ENCODE measurements at regions not wholly inside any gene's neighbourhood (a gene's known extent, or its start where the extent isn't known, plus 50 kb on each side); places are given as distances from the start of the nearest gene placed in this dataset.

DNA sequence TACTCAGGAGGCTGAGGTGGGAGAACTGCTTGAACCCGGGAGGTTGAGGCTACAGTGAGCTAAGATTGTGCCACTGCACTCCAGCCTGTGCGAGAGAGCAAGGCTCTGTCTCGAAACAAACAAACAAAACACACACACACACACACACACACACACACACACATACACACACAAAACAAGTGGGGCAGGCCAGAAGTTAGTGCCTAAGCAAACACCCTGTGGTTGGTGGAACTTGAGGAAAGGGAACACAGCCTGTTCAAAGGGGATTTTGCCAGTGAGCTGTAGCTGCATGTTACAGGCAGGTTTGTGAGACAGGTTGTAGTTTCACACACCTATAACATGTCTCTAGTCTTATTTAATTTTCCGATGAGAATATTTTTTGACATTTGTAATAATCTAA is 175.3 kb upstream of the CLEC14A start:
- H3K27me3 ChIP-seq (ENCODE audit: low read depth, low read length), result no peaks in the 10 kb centered on the region
- no peaks in the 10 kb centered on the region for H3K9me3 ChIP-seq (ENCODE audit: control insufficient read depth in 1 of 2, low read length in 2 of 2)
- no peak overlapping the region for H3K27ac ChIP-seq (ENCODE audit: low read length)
- H3K4me3 ChIP-seq (ENCODE audit: low read depth in 1 of 2, low read length in 2 of 2), result no peak overlapping the region
- H3K36me3 ChIP-seq (ENCODE audit: control insufficient read depth in 1 of 2, insufficient read depth in 2 of 2, low read length in 2 of 2), result no peaks in the 10 kb centered on the region
- H3K4me1 ChIP-seq (ENCODE audit: control insufficient read depth in 1 of 2, insufficient read depth in 2 of 2, low read length in 2 of 2), result no peaks in the 10 kb centered on the region

- no peaks in the 10 kb centered on the region for H3K4me1 ChIP-seq (ENCODE audit: control insufficient read depth in 1 of 2, insufficient read depth in 2 of 2, low read length in 2 of 2)
- H3K9me3 ChIP-seq (ENCODE audit: control insufficient read depth in 1 of 2, low read length in 2 of 2), result no peaks in the 10 kb centered on the region
- no peak overlapping the region for H3K4me3 ChIP-seq (ENCODE audit: low read depth in 1 of 2, low read length in 2 of 2)
- no peaks in the 10 kb centered on the region for H3K27me3 ChIP-seq (ENCODE audit: low read depth, low read length)
- H3K27ac ChIP-seq (ENCODE audit: low read length), result no peak overlapping the region
- H3K36me3 ChIP-seq (ENCODE audit: control insufficient read depth in 1 of 2, insufficient read depth in 2 of 2, low read length in 2 of 2), result no peaks in the 10 kb centered on the region
These were observed 174.6 kb upstream of the CLEC14A start for GRCh38 chr14:38430522-38430921.

- H3K27ac ChIP-seq (ENCODE audit: low read length), result no peak overlapping the region
- no peak overlapping the region for H3K4me3 ChIP-seq (ENCODE audit: low read depth in 1 of 2, low read length in 2 of 2)
- peaks cover 6% of the 10 kb centered on the region in 2 donors for H3K9me3 ChIP-seq (ENCODE audit: control insufficient read depth in 1 of 2, low read length in 2 of 2)
- H3K4me1 ChIP-seq (ENCODE audit: control insufficient read depth in 1 of 2, insufficient read depth in 2 of 2, low read length in 2 of 2), result no peaks in the 10 kb centered on the region
- H3K27me3 ChIP-seq (ENCODE audit: low read depth, low read length), result no peaks in the 10 kb centered on the region
- no peaks in the 10 kb centered on the region for H3K36me3 ChIP-seq (ENCODE audit: control insufficient read depth in 1 of 2, insufficient read depth in 2 of 2, low read length in 2 of 2)
These were observed 169.6 kb upstream of the CLEC14A start for GRCh38 chr14:38425324-38425976.

GRCh38 chr14:38420048-38420447 is 164.2 kb upstream of the CLEC14A start:
- Histone ChIP-seq H3K27ac (ENCODE audit: low read length) (no peak overlapping the region), H3K4me1 (ENCODE audit: control insufficient read depth in 1 of 2, insufficient read depth in 2 of 2, low read length in 2 of 2) (no peaks in the 10 kb centered on the region), H3K36me3 (ENCODE audit: control insufficient read depth in 1 of 2, insufficient read depth in 2 of 2, low read length in 2 of 2) (no peaks in the 10 kb centered on the region), H3K4me3 (ENCODE audit: low read depth in 1 of 2, low read length in 2 of 2) (no peak overlapping the region), H3K9me3 (ENCODE audit: control insufficient read depth in 1 of 2, low read length in 2 of 2) (peaks cover 3 to 6% of the 10 kb centered on the region in 2 donors), H3K27me3 (ENCODE audit: low read depth, low read length) (no peaks in the 10 kb centered on the region)

- peaks cover 0 to 6% of the 10 kb centered on the region in 2 donors for H3K9me3 ChIP-seq (ENCODE audit: control insufficient read depth in 1 of 2, low read length in 2 of 2)
- H3K4me1 ChIP-seq (ENCODE audit: control insufficient read depth in 1 of 2, insufficient read depth in 2 of 2, low read length in 2 of 2), result no peaks in the 10 kb centered on the region
- no peaks in the 10 kb centered on the region for H3K27me3 ChIP-seq (ENCODE audit: low read depth, low read length)
- H3K36me3 ChIP-seq (ENCODE audit: control insufficient read depth in 1 of 2, insufficient read depth in 2 of 2, low read length in 2 of 2), result no peaks in the 10 kb centered on the region
- H3K27ac ChIP-seq (ENCODE audit: low read length), result no peak overlapping the region
- no peak overlapping the region for H3K4me3 ChIP-seq (ENCODE audit: low read depth in 1 of 2, low read length in 2 of 2)
These were observed 163.7 kb upstream of the CLEC14A start for GRCh38 chr14:38419579-38419978.

GRCh38 chr14:38412654-38413053 is 156.8 kb upstream of the CLEC14A start:
- no peaks in the 10 kb centered on the region for H3K27me3 ChIP-seq (ENCODE audit: low read depth, low read length)
- no peaks in the 10 kb centered on the region for H3K36me3 ChIP-seq (ENCODE audit: control insufficient read depth in 1 of 2, insufficient read depth in 2 of 2, low read length in 2 of 2)
- no peaks in the 10 kb centered on the region for H3K9me3 ChIP-seq (ENCODE audit: control insufficient read depth in 1 of 2, low read length in 2 of 2)
- H3K4me1 ChIP-seq (ENCODE audit: control insufficient read depth in 1 of 2, insufficient read depth in 2 of 2, low read length in 2 of 2), result no peaks in the 10 kb centered on the region
- no peak overlapping the region for H3K27ac ChIP-seq (ENCODE audit: low read length)
- H3K4me3 ChIP-seq (ENCODE audit: low read depth in 1 of 2, low read length in 2 of 2), result no peak overlapping the region

DNA sequence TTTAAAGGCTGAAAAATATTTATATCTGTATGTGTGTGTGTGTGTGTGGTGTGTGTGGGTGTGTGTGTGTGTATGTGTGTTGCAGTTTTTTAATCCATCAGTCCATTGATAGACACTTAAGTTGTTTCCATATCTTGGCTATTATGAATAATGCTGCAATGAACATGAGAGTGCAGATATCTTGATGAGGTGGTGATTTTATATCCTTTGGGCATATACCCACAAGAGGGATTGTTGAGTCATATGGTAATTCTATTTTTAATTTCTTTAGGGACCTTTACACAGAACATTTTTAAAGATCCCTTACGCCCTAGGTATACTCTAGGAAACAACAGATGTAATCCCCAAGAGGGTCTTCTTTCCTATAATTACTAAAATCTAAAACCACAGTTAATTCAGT is 154.5 kb upstream of the CLEC14A start:
- Histone ChIP-seq H3K27me3 (ENCODE audit: low read depth, low read length) (no peaks in the 10 kb centered on the region), H3K4me3 (ENCODE audit: low read depth in 1 of 2, low read length in 2 of 2) (no peak overlapping the region), H3K36me3 (ENCODE audit: control insufficient read depth in 1 of 2, insufficient read depth in 2 of 2, low read length in 2 of 2) (no peaks in the 10 kb centered on the region), H3K4me1 (ENCODE audit: control insufficient read depth in 1 of 2, insufficient read depth in 2 of 2, low read length in 2 of 2) (no peaks in the 10 kb centered on the region), H3K9me3 (ENCODE audit: control insufficient read depth in 1 of 2, low read length in 2 of 2) (no peaks in the 10 kb centered on the region), H3K27ac (ENCODE audit: low read length) (no peak overlapping the region)

GRCh38 chr14:38409071-38409705 is 153.3 kb upstream of the CLEC14A start:
- Histone ChIP-seq H3K27me3 (ENCODE audit: low read depth, low read length) (no peaks in the 10 kb centered on the region), H3K27ac (ENCODE audit: low read length) (no peak overlapping the region), H3K9me3 (ENCODE audit: control insufficient read depth in 1 of 2, low read length in 2 of 2) (no peaks in the 10 kb centered on the region), H3K4me1 (ENCODE audit: control insufficient read depth in 1 of 2, insufficient read depth in 2 of 2, low read length in 2 of 2) (no peaks in the 10 kb centered on the region), H3K36me3 (ENCODE audit: control insufficient read depth in 1 of 2, insufficient read depth in 2 of 2, low read length in 2 of 2) (no peaks in the 10 kb centered on the region), H3K4me3 (ENCODE audit: low read depth in 1 of 2, low read length in 2 of 2) (no peak overlapping the region)

- H3K27me3 ChIP-seq (ENCODE audit: low read depth, low read length), result no peaks in the 10 kb centered on the region
- no peak overlapping the region for H3K4me3 ChIP-seq (ENCODE audit: low read depth in 1 of 2, low read length in 2 of 2)
- H3K27ac ChIP-seq (ENCODE audit: low read length), result no peak overlapping the region
- no peaks in the 10 kb centered on the region for H3K36me3 ChIP-seq (ENCODE audit: control insufficient read depth in 1 of 2, insufficient read depth in 2 of 2, low read length in 2 of 2)
- H3K9me3 ChIP-seq (ENCODE audit: control insufficient read depth in 1 of 2, low read length in 2 of 2), result no peaks in the 10 kb centered on the region
- no peaks in the 10 kb centered on the region for H3K4me1 ChIP-seq (ENCODE audit: control insufficient read depth in 1 of 2, insufficient read depth in 2 of 2, low read length in 2 of 2)
These were observed 150.2 kb upstream of the CLEC14A start for GRCh38 chr14:38405851-38406635.

DNA sequence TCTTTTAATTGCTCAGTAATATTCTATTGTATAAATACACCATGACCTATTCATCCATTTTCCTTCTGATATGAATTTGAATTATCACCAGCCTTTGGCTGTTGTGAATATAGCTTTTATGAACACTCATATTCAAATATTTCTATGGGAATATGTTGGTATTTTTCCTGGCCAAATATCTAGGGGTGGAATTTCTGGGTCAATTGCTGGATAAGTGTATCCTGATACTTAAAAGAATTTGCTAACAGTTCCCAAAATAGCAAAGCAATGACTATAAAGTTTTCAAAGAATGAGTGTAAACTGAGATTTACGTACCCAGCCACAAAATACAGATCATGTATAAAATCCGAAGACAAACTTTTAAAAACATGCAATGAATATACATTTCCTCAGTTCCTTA is 148.7 kb upstream of the CLEC14A start:
- H3K4me3 ChIP-seq (ENCODE audit: low read depth in 1 of 2, low read length in 2 of 2), result no peak overlapping the region
- H3K27ac ChIP-seq (ENCODE audit: low read length), result no peak overlapping the region
- H3K9me3 ChIP-seq (ENCODE audit: control insufficient read depth in 1 of 2, low read length in 2 of 2), result no peaks in the 10 kb centered on the region
- H3K4me1 ChIP-seq (ENCODE audit: control insufficient read depth in 1 of 2, insufficient read depth in 2 of 2, low read length in 2 of 2), result no peaks in the 10 kb centered on the region
- H3K36me3 ChIP-seq (ENCODE audit: control insufficient read depth in 1 of 2, insufficient read depth in 2 of 2, low read length in 2 of 2), result no peaks in the 10 kb centered on the region
- H3K27me3 ChIP-seq (ENCODE audit: low read depth, low read length), result no peaks in the 10 kb centered on the region

DNA sequence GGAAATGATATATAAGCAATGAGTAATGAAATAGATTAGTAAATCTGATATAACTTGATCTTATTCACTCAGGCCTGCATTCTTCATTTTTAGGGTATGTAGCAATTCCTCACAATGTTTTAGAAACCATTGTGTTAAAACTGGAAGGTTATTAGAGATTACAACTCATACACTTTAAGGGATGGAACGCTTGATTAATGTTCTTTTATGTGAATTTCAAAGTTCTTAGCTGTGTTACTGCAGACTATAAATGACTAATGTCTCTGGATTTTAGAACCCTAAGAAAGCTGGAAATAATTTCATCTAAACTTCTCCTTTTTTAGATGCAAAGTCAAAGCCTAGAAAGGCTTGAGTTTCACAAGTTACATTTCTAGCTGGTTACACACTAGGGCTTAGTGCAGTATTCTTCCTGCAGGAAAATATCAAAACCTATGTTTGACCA is 148.2 kb upstream of the CLEC14A start:
- H3K36me3 ChIP-seq (ENCODE audit: control insufficient read depth in 1 of 2, insufficient read depth in 2 of 2, low read length in 2 of 2), result no peaks in the 10 kb centered on the region
- no peak overlapping the region for H3K27ac ChIP-seq (ENCODE audit: low read length)
- H3K4me3 ChIP-seq (ENCODE audit: low read depth in 1 of 2, low read length in 2 of 2), result no peak overlapping the region
- no peaks in the 10 kb centered on the region for H3K27me3 ChIP-seq (ENCODE audit: low read depth, low read length)
- H3K9me3 ChIP-seq (ENCODE audit: control insufficient read depth in 1 of 2, low read length in 2 of 2), result no peaks in the 10 kb centered on the region
- H3K4me1 ChIP-seq (ENCODE audit: control insufficient read depth in 1 of 2, insufficient read depth in 2 of 2, low read length in 2 of 2), result no peaks in the 10 kb centered on the region
